Neural progenitor cell (in vitro differentiated cells): ENCODE measurements at regions not wholly inside any gene's neighbourhood (a gene's known extent, or its start where the extent isn't known, plus 50 kb on each side); places are given as distances from the start of the nearest gene placed in this dataset.

Experiments
- DNase-seq: peaks from one replicate; pipeline ENCODE4 v3.0.0-alpha.2; 2016; ENCODE audit warnings: low spot score
- H2AFZ ChIP-seq: fragments of 200-600 bp; sonication (generic); replicated peaks from 2 replicates; pipeline ENCODE4 v1.6.1; 2016; ENCODE audit warnings: antibody characterized with exemption
- H3F3A ChIP-seq: fragments of 200-600 bp; sonication (generic); 2 replicates; pipeline ENCODE4 v1.6.1; 2016; ENCODE audit warnings: antibody characterized with exemption, low read depth
- H3K27ac ChIP-seq: fragments of 200-600 bp; sonication (generic); 2 replicates; pipeline ENCODE4 v1.5.1; 2016; ENCODE audit warnings: mild to moderate bottlenecking
- H3K27me3 ChIP-seq: fragments of 200-600 bp; sonication (generic); 2 replicates; pipeline ENCODE4 v1.6.1; 2016; ENCODE audit warnings: mild to moderate bottlenecking, moderate library complexity
- H3K36me3 ChIP-seq: fragments of 200-600 bp; sonication (generic); 2 replicates; pipeline ENCODE4 v1.5.1; 2016
- H3K4me1 ChIP-seq: fragments of 200-600 bp; sonication (generic); 2 replicates; pipeline ENCODE4 v1.6.1; 2016; ENCODE audit warnings: mixed run types
- H3K4me2 ChIP-seq: fragments of 200-600 bp; sonication (generic); 2 replicates; pipeline ENCODE4 v1.6.1; 2016
- H3K4me3 ChIP-seq: fragments of 200-600 bp; sonication (generic); 2 replicates; pipeline ENCODE4 v1.5.1; 2016
- H3K79me2 ChIP-seq: fragments of 200-600 bp; sonication (generic); 2 replicates; pipeline ENCODE4 v1.6.1; 2016; ENCODE audit warnings: low read depth
- H3K9ac ChIP-seq: fragments of 200-600 bp; sonication (generic); 2 replicates; pipeline ENCODE4 v1.6.1; 2016
- H3K9me3 ChIP-seq: fragments of 200-600 bp; sonication (generic); 2 replicates; pipeline ENCODE4 v1.5.1; 2016; ENCODE audit warnings: low read depth
- H4K20me1 ChIP-seq: fragments of 200-600 bp; sonication (generic); 2 replicates; pipeline ENCODE4 v1.6.1; 2016; ENCODE audit warnings: low read depth
- H3K27ac Mint-ChIP-seq: 3 replicates; pipeline ENCODE4 v1.8.0; 2021; ENCODE audit warnings: mixed read lengths
- H3K27me3 Mint-ChIP-seq: 2 replicates; pipeline ENCODE4 v1.8.0; 2022; ENCODE audit warnings: low read depth, mild to moderate bottlenecking, inconsistent platforms, moderate library complexity, mixed read lengths; ENCODE audit not compliant: insufficient read depth
- H3K36me3 Mint-ChIP-seq: 3 replicates; pipeline ENCODE4 v1.8.0; 2021; ENCODE audit warnings: mixed read lengths
- H3K4me1 Mint-ChIP-seq: 3 replicates; pipeline ENCODE4 v1.8.0; 2021; ENCODE audit warnings: mixed read lengths
- H3K4me3 Mint-ChIP-seq: 3 replicates; pipeline ENCODE4 v1.8.0; 2021; ENCODE audit warnings: mild to moderate bottlenecking, moderate library complexity, mixed read lengths
- H3K9me3 Mint-ChIP-seq: 3 replicates; pipeline ENCODE4 v1.8.0; 2020; ENCODE audit warnings: mixed read lengths
- EZH2 ChIP-seq: fragments of 200-600 bp; sonication (generic); IDR thresholded peaks from 2 replicates; pipeline ENCODE4 v1.6.1; 2017; ENCODE audit warnings: antibody characterized with exemption, mild to moderate bottlenecking, moderate library complexity
- EZH2phosphoT487 ChIP-seq: fragments of 200-600 bp; sonication (generic); IDR thresholded peaks from 2 replicates; pipeline ENCODE4 v1.6.1; 2017; ENCODE audit warnings: antibody characterized with exemption
- TF ChIP-seq, protein P1 (sequence below): fragments of 200-600 bp; sonication (generic); IDR thresholded peaks from 2 replicates; pipeline ENCODE4 v1.5.1; 2017; ENCODE audit warnings: antibody characterized with exemption, mild to moderate bottlenecking

GRCh38 chr14:101616202-101616601 is 54.9 kb downstream of the DIO3 start:
- H3K4me1 Mint-ChIP-seq: no peaks in the 10 kb centered on the region

DNA sequence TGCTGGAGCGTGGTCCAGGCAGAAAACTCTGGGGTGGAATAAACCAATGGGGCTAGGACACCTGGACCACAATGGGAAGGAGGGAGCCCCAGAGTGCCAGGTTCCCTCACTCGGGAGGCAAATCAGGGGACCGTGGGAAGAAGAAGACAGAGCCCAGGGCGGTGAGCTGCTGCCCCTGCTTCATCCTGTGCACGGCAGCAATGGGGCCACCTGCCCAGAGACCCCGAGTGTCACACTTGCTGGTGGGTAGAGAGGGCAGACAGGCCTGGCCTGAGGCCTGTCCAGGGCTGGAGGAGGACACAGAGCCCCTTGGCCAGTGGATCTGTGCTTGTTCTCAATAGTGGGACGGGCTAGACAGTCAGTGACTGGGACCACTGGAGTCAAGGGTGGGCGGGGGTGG is 58.2 kb downstream of the DIO3 start:
- Histone ChIP-seq H4K20me1 (no peaks in the 10 kb centered on the region), H2AFZ (no peak overlapping the region), H3K27me3 (peaks cover 22% of the 10 kb centered on the region), H3K4me2 (no peak overlapping the region), H3K79me2 (no peaks in the 10 kb centered on the region), H3K4me1 (peaks cover 8% of the 10 kb centered on the region), H3K4me3 (no peak overlapping the region), H3K27ac (no peak overlapping the region), H3K36me3 (no peaks in the 10 kb centered on the region), H3F3A (no peaks in the 10 kb centered on the region), H3K9ac (no peak overlapping the region), H3K9me3 (no peaks in the 10 kb centered on the region)
- peaks cover 23% of the 10 kb centered on the region for H3K27me3 Mint-ChIP-seq
- TF ChIP-seq EZH2 (no peak), EZH2phosphoT487 (no peak)
- TF ChIP-seq, protein P1, sequence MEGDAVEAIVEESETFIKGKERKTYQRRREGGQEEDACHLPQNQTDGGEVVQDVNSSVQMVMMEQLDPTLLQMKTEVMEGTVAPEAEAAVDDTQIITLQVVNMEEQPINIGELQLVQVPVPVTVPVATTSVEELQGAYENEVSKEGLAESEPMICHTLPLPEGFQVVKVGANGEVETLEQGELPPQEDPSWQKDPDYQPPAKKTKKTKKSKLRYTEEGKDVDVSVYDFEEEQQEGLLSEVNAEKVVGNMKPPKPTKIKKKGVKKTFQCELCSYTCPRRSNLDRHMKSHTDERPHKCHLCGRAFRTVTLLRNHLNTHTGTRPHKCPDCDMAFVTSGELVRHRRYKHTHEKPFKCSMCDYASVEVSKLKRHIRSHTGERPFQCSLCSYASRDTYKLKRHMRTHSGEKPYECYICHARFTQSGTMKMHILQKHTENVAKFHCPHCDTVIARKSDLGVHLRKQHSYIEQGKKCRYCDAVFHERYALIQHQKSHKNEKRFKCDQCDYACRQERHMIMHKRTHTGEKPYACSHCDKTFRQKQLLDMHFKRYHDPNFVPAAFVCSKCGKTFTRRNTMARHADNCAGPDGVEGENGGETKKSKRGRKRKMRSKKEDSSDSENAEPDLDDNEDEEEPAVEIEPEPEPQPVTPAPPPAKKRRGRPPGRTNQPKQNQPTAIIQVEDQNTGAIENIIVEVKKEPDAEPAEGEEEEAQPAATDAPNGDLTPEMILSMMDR: no peak
- no peak overlapping the region for H3K4me3 Mint-ChIP-seq
- H3K9me3 Mint-ChIP-seq: peaks cover 3% of the 10 kb centered on the region
- DNase-seq: no peak
- no peaks in the 10 kb centered on the region for H3K36me3 Mint-ChIP-seq
- H3K4me1 Mint-ChIP-seq: peaks cover 14% of the 10 kb centered on the region
- H3K27ac Mint-ChIP-seq: no peak overlapping the region

More at GRCh38 chr14:101616202-101616601, 54.9 kb downstream of the DIO3 start:
- H3K36me3 ChIP-seq: no peaks in the 10 kb centered on the region
- H3K4me2 ChIP-seq: no peak overlapping the region
- no peaks in the 10 kb centered on the region for H3K79me2 ChIP-seq
- H3K4me3 ChIP-seq: no peak overlapping the region
- Mint-ChIP-seq H3K27ac (no peak overlapping the region), H3K9me3 (peaks cover 3% of the 10 kb centered on the region), H3K27me3 (peaks cover 5% of the 10 kb centered on the region), H3K4me3 (no peak overlapping the region), H3K36me3 (no peaks in the 10 kb centered on the region)
- no peaks in the 10 kb centered on the region for H3K9me3 ChIP-seq
- H3F3A ChIP-seq: no peaks in the 10 kb centered on the region
- H3K27me3 ChIP-seq: peaks cover 55% of the 10 kb centered on the region
- H3K27ac ChIP-seq: no peak overlapping the region
- H4K20me1 ChIP-seq: no peaks in the 10 kb centered on the region
- no peaks in the 10 kb centered on the region for H3K4me1 ChIP-seq
- TF ChIP-seq EZH2: no peak
- TF ChIP-seq, protein P1: no peak
- no peak for TF ChIP-seq EZH2phosphoT487
- no peak overlapping the region for H3K9ac ChIP-seq
- H2AFZ ChIP-seq: no peak overlapping the region
- DNase-seq: no peak

GRCh38 chr14:101620031-101620788 is 58.9 kb downstream of the DIO3 start:
- Histone ChIP-seq H3K9me3 (no peaks in the 10 kb centered on the region), H3K4me2 (no peak overlapping the region), H3F3A (no peaks in the 10 kb centered on the region), H3K27ac (no peak overlapping the region), H3K4me1 (peaks cover 10% of the 10 kb centered on the region), H3K79me2 (no peaks in the 10 kb centered on the region), H3K36me3 (no peaks in the 10 kb centered on the region), H2AFZ (no peak overlapping the region), H4K20me1 (no peaks in the 10 kb centered on the region), H3K9ac (no peak overlapping the region), H3K27me3 (peaks cover 15% of the 10 kb centered on the region), H3K4me3 (no peak overlapping the region)
- no peak overlapping the region for H3K4me3 Mint-ChIP-seq
- no peak overlapping the region for H3K27ac Mint-ChIP-seq
- H3K36me3 Mint-ChIP-seq: no peaks in the 10 kb centered on the region
- peaks cover 3% of the 10 kb centered on the region for H3K9me3 Mint-ChIP-seq
- no peak for DNase-seq
- H3K27me3 Mint-ChIP-seq: peaks cover 23% of the 10 kb centered on the region
- TF ChIP-seq, protein P1: no peak
- TF ChIP-seq EZH2phosphoT487 (no peak), EZH2 (no peak)
- H3K4me1 Mint-ChIP-seq: peaks cover 21% of the 10 kb centered on the region
